Frontal cortex (tissue), 3 donors: ENCODE measurements at regions not wholly inside any gene's neighbourhood (a gene's known extent, or its start where the extent isn't known, plus 50 kb on each side); places are given as distances from the start of the nearest gene placed in this dataset.

ENCODE experiments used
- DNase-seq, 2 donors: peaks; one replicate each; pipeline ENCODE4 v3.0.0; 2012; ENCODE audit warnings: low spot score in 2 of 2
- FAIRE-seq: peaks from 2 replicates; lab custom pipeline; 2012; peaks lifted over from hg19 to GRCh38; lab: Jason Lieb, UNC
- donor health status: control.
- donor health status: control.
- donor health status: control.

- DNase-seq (no peak), FAIRE-seq (no peak)
These were observed 400.0 kb downstream of the PLA2G4A start for GRCh38 chr1:187228790-187229189.

- no peak for DNase-seq
- no peak for FAIRE-seq
These were observed 400.7 kb downstream of the PLA2G4A start for GRCh38 chr1:187229496-187229895.

GRCh38 chr1:187234706-187235105 lies 406.0 kb downstream of the PLA2G4A start:
- FAIRE-seq (no peak), DNase-seq (no peak)

GRCh38 chr1:187236199-187236598 lies 407.4 kb downstream of the PLA2G4A start:
- FAIRE-seq = no peak

GRCh38 chr1:187236676-187237075 lies 407.9 kb downstream of the PLA2G4A start:
- DNase-seq = no peak

More at GRCh38 chr1:187236199-187236598, 407.4 kb downstream of the PLA2G4A start:
- DNase-seq = no peak

GRCh38 chr1:187237542-187237941 lies 408.8 kb downstream of the PLA2G4A start:
- DNase-seq (no peak), FAIRE-seq (no peak)

More at GRCh38 chr1:187236676-187237075, 407.9 kb downstream of the PLA2G4A start:
- FAIRE-seq = no peak

GRCh38 chr1:187241971-187242370 lies 413.2 kb downstream of the PLA2G4A start:
- DNase-seq (no peak), FAIRE-seq (no peak)

GRCh38 chr1:187244623-187245022 lies 415.9 kb downstream of the PLA2G4A start:
- FAIRE-seq (no peak), DNase-seq (no peak)

GRCh38 chr1:187245201-187245600 lies 416.5 kb downstream of the PLA2G4A start:
- FAIRE-seq (no peak), DNase-seq (no peak)

- DNase-seq = no peak
- FAIRE-seq = no peak
These were observed 420.4 kb downstream of the PLA2G4A start for GRCh38 chr1:187249196-187249595.

- DNase-seq = no peak
- no peak for FAIRE-seq
These were observed 424.2 kb downstream of the PLA2G4A start for GRCh38 chr1:187252923-187253322.

- DNase-seq = no peak
- FAIRE-seq = no peak
These were observed 428.7 kb downstream of the PLA2G4A start for GRCh38 chr1:187257476-187257875.

GRCh38 chr1:187261637-187262036 lies 432.9 kb downstream of the PLA2G4A start:
- DNase-seq = no peak
- no peak for FAIRE-seq

- FAIRE-seq = no peak
- no peak for DNase-seq
These were observed 434.0 kb downstream of the PLA2G4A start for GRCh38 chr1:187262731-187263130.

- peak in 1 of 2 donors; percentile 3 for DNase-seq
- no peak for FAIRE-seq
These were observed 436.4 kb downstream of the PLA2G4A start for GRCh38 chr1:187264995-187265602.

- FAIRE-seq (no peak), DNase-seq (no peak)
These were observed 437.3 kb downstream of the PLA2G4A start for GRCh38 chr1:187266051-187266450.

- DNase-seq (no peak), FAIRE-seq (no peak)
These were observed 439.1 kb downstream of the PLA2G4A start for GRCh38 chr1:187267827-187268226.

- FAIRE-seq (no peak), DNase-seq (no peak)
These were observed 441.5 kb downstream of the PLA2G4A start for GRCh38 chr1:187270256-187270655.

- no peak for FAIRE-seq
- DNase-seq = no peak
These were observed 446.6 kb downstream of the PLA2G4A start for GRCh38 chr1:187275346-187275745.

GRCh38 chr1:187275985-187276575 lies 447.3 kb downstream of the PLA2G4A start:
- DNase-seq = no peak
- FAIRE-seq = no peak

- DNase-seq = no peak
- no peak for FAIRE-seq
These were observed 447.9 kb downstream of the PLA2G4A start for GRCh38 chr1:187276677-187277076.

- DNase-seq = no peak
- FAIRE-seq = no peak
These were observed 451.3 kb downstream of the PLA2G4A start for GRCh38 chr1:187280031-187280430.
